ENCODE measurements at regions not wholly inside any gene's neighbourhood (a gene's known extent, or its start where the extent isn't known, plus 50 kb on each side); places are given as distances from the start of the nearest gene placed in this dataset.

DNA sequence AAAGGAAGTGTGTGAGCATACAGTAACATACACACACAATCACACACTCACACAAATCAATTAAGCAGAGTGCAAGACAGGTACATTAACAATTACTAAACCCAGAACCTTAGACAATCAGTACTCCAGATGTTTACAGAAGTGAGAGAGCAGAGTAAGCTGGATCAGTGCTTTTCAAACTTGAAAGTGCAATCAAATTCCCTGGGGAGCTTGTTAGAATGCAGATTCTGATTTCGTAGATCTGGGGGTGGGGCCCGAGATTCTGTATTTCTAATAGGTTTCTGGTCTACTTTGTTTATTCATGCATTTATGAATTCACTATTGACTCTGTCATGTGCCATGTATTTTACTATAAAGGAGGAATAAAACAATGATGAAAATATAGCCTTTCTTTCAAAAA lies 179.6 kb upstream of the PHYHIPL start:
- CTCF ChIA-PET = interaction anchor here (1.9 kb wide), 1 partner anchor 44 kb away, joined by 5 read pairs; no protein-coding TSS in a partner anchor
- peaks cover 30% of the 10 kb centered on the region for H3K4me1 ChIP-seq
- no peak for FAIRE-seq
- ATAC-seq = no peak
- TF ChIP-seq RAD21 (conservative IDR thresholded peaks at IDR 0.05 in 1 of 2, IDR thresholded peaks at IDR 0.05 in 1 of 2) (no peak), ZSCAN20 (CRISPR knock-in tag; IDR thresholded peaks at IDR 0.05) (no peak)
- H3K4me2 ChIP-seq = no peak overlapping the region
- no peak overlapping the region for H3K4me3 ChIP-seq
- peaks cover 6% of the 10 kb centered on the region; the same call in 2 of the 3 replicates for H3K9me3 ChIP-seq
- WGBS (ENCODE audit: missing lambda C conversion rate) = 90% methylated on average over 2 of the region's 2 CpGs
- peak overlapping the region in 1 of 2 experiments; percentile 34; a peak in 3 of 6 replicates for H3K27ac ChIP-seq
- POLR2A ChIA-PET = no interaction called here
- DNase-seq (ENCODE audit: low read depth in 1 of 2, low spot score in 1 of 2) = no peak

DNA sequence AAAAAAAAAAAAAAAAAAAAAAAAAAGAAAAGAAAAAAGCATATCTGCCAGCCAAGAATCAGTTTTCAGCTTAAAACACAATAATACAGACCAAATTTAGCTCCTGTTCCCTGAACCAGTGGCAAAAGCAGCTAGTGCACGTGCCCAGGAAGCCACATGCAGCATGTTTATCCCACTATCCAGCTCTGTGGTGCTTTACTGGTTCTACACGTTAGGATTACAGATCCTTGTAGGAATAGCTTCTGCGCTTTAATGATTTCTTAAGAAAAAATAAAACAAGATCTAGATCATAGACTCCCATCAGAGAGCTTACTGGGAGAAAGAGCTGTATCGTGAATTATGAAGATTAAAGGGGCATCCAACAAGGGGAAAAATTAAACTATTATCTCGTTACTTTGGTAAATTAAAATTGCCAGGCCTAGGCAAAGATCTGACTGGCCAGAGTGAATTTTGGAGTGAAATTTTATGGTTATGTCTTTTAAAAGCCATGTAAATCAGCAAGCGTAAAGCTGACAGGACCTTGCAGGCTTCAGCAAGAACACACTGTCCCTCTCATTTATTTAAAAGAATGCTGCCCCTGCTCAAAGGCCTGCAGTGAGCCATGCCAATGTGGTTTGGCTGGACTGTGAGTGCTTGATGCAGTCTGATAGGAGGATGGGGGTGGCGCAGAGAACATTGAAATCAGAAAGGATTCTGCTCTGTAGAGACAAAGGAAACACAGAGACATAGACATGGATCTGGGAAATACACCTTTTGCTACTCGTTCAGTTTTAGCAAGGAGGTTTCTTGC lies 177.3 kb upstream of the PHYHIPL start:
- no peaks in the 10 kb centered on the region for H3K9me3 ChIP-seq
- POLR2A ChIA-PET = no interaction called here
- TF ChIP-seq CTCF (IDR thresholded peaks at IDR 0.05) (no peak), ZSCAN20 (CRISPR knock-in tag; IDR thresholded peaks at IDR 0.05) (no peak), CHD2 (IDR thresholded peaks at IDR 0.05; ENCODE audit: low read length, partially characterized antibody) (no peak), HEYL (CRISPR knock-in tag; IDR thresholded peaks at IDR 0.05) (no peak), EHMT2 (IDR thresholded peaks at IDR 0.05; ENCODE audit: low read depth) (no peak), RNF2 (IDR thresholded peaks at IDR 0.05; ENCODE audit: borderline replicate concordance, low read depth) (no peak), TFCP2L1 (CRISPR knock-in tag; IDR thresholded peaks at IDR 0.05) (no peak), JUNB (IDR thresholded peaks at IDR 0.05) (no peak), PBX3 (IDR thresholded peaks at IDR 0.05) (no peak), EP300 (IDR thresholded peaks at IDR 0.05) (no peak)
- no peak overlapping the region for H3K27ac ChIP-seq
- CTCF ChIA-PET = no interaction called here
- peaks cover 18% of the 10 kb centered on the region for H3K4me1 ChIP-seq
- no peak for DNase-seq (ENCODE audit: low read depth in 1 of 2, low spot score in 1 of 2)
- 89% methylated on average over 8 of the region's 8 CpGs for WGBS (ENCODE audit: missing lambda C conversion rate)
- no peak for FAIRE-seq
- no peak for ATAC-seq
- no peak overlapping the region for H3K4me3 ChIP-seq
- H3K4me2 ChIP-seq = no peak overlapping the region

DNA sequence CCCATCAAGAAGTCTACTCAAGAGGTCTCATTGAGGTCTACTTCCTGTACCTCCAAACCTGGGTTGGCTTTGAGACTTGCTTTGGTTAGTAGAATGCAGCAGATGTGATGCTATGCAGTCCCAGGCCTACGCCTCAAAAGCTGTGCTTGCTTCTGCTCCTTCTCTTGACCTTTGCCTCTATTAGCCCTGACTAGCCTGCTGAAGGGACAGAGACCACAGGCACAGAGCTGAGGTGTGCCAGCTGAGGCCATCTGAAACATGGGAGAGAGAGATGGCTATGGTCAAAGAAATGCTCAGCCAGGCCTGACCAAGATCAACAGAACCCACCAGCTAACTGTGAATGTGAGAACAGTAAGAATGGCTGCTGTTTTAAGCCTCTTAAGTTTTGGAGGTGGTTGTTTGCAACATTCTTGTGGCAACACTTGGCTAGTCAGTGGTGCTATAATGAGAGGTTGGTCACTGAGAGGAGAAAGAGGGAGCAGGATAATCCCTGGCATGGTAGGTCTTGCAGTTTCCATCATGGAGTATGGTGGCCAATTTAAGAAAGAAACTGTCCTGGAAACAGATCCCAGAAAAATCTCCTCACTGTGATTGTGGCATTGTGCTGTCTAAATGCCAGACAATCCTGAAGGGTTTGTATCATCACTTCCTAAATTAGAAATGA lies 176.1 kb upstream of the PHYHIPL start:
- Histone ChIP-seq H3K27ac (peak overlapping the region in 1 of 2 experiments; percentile 42; a peak in 1 of 6 replicates), H3K4me1 (peaks cover 11% of the 10 kb centered on the region), H3K4me3 (no peak overlapping the region), H3K4me2 (no peak overlapping the region), H3K9me3 (no peaks in the 10 kb centered on the region)
- ChIA-PET CTCF (no interaction called here), POLR2A (no interaction called here)
- TF ChIP-seq EHMT2 (IDR thresholded peaks at IDR 0.05; ENCODE audit: low read depth) (no peak), HEYL (CRISPR knock-in tag; IDR thresholded peaks at IDR 0.05) (no peak), CHD2 (IDR thresholded peaks at IDR 0.05; ENCODE audit: low read length, partially characterized antibody) (no peak), CEBPB (IDR thresholded peaks at IDR 0.05) (no peak), USF2 (IDR thresholded peaks at IDR 0.05) (no peak), TP53 (CRISPR knock-in tag; IDR thresholded peaks at IDR 0.05) (no peak), HDAC2 (IDR thresholded peaks at IDR 0.05) (no peak), ZFP36 (IDR thresholded peaks at IDR 0.05; ENCODE audit: borderline replicate concordance, partially characterized antibody) (no peak), MAZ (IDR thresholded peaks at IDR 0.05; ENCODE audit: borderline replicate concordance, low read depth, low read length) (no peak), PBX3 (IDR thresholded peaks at IDR 0.05) (no peak)
- ATAC-seq (no peak), FAIRE-seq (no peak), DNase-seq (ENCODE audit: low read depth in 1 of 2, low spot score in 1 of 2) (no peak)
- WGBS (ENCODE audit: missing lambda C conversion rate) = 92% methylated on average over 1 of the region's 1 CpG
